GM21576 (cell line): ENCODE measurements at regions not wholly inside any gene's neighbourhood (a gene's known extent, or its start where the extent isn't known, plus 50 kb on each side); places are given as distances from the start of the nearest gene placed in this dataset.

ENCODE experiments used
- ATAC-seq: cut with Tn5 transposase; IDR thresholded peaks from one replicate; pipeline ENCODE4 v1.9.1; 2021; ENCODE audit warnings: mild to moderate bottlenecking, moderate library complexity; ENCODE audit not compliant: unreplicated experiment

DNA sequence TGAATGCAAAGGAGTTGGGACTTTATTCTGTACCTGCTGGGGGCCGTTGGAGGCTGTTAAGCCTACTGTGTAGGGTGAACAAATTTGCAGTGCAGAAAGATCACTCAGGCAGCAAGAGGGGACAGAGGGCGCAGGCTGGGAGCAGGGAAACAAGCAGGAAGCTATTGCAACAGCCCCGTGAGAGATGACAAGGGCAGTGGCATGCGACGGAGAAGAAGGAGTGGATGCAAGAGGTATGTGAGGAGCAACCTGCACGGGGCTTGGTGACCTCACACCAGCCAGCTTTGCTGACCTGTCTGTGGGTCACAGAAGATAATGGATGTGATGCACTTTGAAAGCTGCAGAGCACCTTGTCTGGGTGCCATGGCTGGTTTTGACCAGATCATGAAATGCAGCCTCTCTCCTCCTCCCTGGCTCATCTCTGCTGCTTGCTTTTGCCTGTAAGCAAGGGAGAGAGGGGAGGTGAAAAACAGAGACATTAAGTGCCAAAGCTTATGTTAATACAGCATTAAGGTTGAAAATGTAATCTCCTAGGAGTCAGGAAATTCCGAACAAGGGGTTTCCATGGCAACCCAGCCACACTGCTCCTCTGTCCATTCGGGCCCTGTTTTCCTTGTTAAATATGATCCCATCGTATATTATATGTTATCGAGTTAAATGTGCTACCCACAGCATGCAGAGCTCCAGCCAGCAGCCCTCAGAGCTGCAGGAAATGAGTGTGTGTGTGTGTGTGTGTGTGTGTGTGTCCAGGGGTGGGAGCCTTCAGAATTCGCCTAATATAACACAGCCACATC, 314.3 kb upstream of the ZMIZ1 start:
- no peak for ATAC-seq

DNA sequence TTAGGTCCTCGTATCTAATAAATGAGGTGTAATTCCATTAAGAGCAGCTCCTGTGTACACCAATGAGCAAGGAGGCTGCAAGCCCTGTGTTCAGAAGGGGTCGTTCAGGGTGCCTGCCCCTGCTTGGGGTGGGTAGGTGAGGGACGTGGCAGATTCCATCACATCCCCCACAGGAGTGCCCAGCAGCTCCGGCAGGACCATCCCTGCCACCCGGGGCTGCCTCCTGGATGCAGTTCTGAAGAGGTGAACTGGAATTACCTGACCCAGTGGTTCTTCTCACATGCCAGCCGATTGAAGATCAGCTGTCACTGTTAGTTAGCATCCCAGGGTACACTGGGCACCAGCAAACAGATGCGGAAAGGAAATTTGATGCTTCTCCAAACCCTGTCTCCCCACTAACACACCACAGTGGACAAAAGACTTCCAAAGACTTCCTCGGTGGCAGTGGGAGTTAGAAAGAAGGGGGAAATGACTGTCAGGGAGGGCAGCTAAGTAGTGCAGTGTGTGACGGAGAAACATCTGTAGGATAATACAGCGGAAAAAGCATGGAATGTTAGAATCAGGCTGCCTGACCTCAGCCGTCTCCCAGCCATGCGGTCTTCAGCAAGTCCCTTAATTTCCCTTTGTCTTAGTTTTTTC, 313.6 kb upstream of the ZMIZ1 start:
- no peak for ATAC-seq

DNA sequence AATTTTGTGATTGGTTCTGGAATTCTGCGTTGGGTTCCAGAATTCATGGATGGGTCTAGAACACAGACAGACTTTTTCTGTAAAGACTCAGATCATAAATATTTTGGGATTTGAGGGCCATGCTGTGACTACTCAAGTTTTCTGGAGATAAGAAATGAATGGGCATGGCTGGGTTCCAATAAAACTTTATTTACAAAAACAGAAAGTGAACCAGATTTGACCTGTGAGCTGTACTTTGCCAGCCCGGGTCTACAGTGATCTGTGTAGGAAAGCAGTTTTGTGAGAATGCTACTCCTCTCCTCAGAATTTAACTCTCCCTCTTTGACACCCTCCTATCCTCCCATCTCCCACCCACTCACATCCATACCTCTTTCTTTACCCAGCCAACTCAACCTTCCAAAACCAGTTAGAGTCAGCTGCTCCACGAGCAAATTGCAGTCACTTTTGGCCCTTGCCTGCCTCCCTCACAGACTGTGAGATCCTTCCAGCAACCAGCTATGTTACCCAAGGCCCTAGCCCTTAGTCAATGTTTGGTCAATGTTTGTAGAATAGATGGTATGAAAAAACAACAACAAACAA, 312.8 kb upstream of the ZMIZ1 start:
- ATAC-seq, result no peak

DNA sequence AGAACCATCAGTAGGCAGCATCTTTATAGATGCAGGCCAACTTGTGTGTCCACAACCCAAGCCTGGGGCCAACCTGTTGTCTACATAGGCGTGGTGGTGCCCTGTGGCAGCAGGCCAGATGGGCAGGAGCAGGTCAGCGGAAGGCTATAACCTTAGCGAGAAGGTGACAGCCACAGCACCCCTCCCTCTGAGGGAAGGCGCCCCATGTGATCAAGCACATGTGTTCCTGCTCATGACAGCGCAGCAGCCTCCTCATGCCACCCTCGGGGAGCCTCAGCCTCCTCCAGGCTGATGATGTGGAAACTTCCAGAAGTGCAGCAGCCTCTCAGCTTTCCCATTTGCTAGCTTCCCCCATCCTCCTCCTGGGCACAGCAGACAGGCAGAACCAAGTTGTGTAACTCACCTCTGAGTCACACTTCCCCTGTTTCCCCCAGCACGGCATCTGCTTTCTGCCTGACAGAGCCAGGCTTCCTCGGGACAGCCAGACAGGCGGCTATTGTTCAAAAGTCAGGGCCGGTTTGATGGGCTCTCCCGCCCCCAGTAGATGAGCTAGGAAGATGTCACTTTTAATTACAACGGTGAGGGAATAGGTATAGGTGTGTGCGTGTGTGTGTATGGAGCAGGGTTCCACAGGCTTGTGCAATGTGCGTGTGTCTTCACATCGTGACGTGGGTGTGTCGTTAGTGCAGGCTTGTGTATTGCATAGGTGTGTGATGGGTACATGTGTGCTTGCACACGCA, 312.0 kb upstream of the ZMIZ1 start:
- ATAC-seq, result no peak

DNA sequence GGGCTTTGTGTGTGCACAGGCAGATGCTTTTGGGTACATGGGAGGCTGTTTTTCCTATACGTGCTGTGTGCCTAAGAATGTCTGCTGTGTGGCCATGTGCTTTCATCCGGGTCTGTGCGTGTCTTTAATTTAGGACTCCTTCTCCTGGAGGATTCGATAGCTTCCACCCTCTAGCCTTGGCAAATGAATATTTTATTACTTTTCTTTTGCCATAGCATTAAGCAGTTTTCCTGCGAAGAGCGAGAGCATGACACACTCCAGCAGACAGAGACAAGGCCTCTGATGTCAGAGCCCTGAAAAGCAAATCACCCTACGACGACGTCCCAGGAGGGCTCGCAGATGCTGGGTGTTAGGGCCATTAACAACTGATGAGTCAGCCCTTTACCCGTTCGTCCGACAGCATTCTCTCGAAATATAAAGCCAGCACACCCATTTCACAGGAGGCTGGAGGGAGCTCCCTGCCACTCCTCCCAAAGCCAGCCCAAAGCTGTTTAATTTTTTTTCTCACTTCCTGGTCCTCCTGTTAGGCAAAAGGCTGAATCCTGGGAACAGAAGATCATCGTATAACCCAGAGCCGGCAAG, 311.3 kb upstream of the ZMIZ1 start:
- ATAC-seq, result no peak

DNA sequence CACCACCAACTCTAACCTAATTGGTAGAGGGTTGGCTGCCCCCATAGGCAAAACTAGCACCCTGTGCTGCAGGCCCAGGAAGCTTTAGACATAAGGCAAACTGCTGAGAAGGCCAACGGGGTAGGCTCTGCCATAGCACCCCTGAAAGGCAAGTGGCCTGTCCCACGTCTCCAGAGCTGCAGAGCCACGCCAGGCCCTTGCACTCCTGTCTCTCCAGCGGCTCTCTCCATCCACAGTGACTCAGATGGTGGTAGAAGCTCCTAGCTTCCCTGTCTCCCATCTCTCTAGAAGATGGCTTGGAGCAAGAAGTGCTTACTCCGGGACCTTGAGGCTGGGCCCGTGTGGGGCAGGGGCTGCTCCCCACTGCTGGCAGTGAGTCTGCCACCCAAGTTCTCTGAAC, 310.6 kb upstream of the ZMIZ1 start:
- ATAC-seq, result no peak

DNA sequence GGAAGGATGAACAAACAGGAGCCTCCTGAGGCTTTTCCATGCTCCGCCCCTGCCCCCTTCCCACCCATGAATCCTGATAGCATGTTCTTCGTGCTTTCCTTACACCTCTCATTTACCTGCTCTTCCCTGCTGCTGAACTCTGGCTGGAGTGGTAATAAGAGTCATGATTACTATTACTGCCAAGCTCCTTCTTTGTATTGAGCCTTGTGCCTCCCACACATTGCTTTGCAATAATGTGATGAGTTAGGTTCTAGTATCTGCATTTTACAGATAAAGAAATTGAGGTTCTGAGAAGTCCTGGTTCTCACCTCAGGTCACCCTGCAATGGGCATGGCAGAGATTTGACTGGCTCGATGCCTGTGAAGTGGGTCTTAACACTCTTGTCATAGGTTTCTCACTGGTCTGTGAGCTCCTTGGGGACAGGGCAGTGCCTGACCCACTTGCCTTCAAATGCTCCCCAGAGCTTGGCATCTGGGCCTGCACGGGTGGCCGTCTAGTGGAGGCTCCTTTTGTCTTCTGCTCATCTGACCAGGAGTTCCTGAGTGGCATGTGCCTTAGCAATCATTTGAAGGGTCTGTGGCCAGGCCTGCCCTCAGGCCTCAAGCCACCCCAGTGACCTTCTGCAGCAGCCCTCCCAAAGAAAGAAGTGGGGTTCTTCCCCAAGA, 309.2 kb upstream of the ZMIZ1 start:
- ATAC-seq, result no peak

DNA sequence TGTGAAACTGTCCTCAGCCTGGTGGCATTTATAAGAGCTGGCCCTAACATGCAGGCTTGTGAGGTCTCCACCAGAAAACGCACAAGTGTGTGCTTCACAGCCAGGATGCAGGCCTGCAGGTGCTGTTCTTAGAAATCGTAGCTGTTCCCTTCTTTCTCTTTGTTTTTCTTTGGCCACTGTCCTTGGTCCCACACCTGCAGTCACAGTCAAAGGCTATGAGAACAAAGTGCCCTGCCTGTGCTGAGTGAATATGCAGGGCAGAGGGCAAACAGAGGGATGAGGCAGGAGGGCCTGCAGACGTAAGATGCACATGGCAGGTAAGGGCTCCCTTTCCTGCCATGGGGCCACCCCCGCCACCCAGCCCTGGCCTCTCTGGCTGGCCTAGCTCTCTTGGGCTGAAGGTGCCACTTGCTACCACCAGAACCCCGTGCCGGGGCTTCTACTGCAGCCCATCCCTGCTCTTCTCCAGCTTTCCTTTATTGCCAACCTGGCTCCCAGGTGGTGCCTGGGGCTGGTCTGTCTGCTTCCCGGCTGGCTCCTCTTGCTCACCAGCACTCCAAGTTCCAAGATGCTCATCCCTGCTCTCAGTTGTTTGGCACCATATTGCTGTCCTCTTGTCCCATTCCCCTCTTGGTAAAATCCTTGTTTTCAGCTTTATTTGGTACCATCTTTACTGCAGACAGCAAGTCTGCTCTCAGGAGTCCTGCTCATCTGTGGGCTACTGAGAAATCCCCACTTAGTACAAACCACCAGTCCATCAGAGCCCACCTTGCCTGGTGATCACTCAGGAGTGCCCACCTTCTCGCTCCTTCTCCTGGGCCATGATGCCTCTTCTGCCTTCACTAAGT, 308.1 kb upstream of the ZMIZ1 start:
- no peak for ATAC-seq

DNA sequence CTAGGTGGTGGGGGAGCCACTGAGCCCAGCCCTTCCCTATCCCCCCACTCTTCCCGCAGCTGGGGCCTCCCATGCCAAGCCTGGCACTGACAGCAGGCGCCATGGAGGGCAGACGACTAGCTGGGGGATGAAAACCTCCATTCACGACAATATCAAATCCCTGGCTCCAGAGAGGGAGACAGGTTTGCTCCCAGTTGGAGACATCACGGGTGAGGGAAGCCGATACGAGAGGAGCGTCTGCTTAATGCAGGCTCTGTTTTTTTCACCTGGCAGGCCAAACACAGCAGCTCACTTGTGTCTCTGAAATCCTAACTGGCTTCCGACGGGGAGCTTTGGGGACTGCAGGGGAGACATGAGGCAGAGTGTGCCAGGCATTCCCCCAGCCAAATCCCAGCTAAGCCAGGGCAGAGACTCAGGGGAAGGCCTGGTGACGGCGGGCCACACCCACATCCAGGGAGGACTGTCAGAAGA, 307.4 kb upstream of the ZMIZ1 start:
- ATAC-seq, result no peak

DNA sequence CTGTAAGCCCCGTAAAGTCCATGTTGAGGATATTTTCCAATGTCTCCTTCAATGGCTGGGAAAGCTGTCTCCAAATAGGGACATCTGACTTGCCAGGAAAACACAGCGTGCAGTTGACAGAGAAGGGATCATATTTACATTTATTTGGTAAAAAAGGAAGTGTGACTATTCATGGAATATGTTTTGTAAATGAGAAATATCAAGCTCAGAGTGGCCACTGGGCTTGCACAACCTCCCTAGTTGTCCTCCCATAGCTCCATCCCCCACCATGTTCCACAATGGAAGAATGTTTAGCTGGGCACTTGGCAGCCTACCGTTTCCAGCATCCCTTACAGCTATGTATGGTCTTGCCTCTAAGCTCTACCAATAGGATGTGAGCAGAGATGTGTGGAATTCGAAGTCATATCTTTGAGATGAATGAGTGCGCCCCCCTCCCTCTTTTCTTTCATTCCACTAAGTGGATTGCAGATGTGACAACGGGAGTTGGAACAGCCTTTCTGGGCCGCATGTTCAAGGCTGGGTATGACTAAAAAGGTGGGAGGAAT, 306.6 kb upstream of the ZMIZ1 start:
- ATAC-seq, result no peak

DNA sequence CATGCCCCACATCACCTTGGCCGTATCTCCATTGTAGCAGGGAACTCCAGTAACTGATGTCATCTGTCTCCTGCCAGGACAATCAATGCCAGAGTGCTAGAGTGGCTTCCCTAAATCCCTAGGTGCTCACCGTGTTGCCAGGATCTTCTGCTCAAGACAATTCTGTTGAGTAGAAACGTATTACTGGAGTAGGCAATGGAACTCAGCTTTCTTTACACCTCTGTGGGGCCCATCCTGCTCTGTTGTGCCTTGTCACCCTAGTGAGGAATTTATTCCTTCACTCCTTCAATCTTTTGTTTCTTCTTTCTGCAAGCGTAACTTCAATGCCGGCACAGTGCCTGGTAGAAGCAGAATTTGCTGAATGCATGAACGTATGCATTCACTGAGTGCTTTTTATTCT, 305.5 kb upstream of the ZMIZ1 start:
- ATAC-seq, result no peak

DNA sequence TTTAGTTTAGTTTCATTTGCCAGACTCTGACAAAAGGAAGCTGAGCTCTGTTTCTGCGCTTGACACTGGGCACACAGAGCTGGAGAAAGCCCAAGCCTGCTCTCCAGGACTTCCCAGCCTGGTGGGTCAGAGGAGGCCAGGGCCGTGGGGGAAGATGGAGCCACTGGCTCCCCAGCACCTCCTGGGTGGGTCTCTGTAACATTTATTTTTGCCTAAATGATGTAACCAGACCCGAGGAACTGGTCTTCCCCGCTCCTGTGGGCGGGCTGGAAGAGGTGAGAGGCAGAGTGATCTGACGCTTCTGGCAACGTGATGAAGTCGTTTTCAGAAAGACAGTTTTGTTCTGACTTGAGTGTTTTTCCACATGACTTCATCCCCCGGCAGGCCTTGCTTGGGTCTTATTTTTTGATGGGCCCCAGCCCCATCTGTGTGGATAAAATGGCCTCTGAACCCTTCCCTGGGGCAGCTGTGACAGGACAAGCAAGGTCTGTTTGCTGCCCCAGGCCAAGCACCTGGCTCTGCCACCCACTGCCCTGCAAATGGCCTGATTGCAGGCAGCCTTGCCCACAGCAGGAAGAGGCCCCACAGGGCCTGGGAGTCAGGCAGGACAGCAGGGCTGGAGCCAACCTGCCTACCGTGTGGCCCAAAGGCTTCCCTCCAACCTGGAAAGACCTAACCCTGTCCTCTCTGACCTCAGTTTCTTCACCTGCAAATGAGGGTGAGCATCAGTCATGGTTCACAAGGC, 304.9 kb upstream of the ZMIZ1 start:
- no peak for ATAC-seq

DNA sequence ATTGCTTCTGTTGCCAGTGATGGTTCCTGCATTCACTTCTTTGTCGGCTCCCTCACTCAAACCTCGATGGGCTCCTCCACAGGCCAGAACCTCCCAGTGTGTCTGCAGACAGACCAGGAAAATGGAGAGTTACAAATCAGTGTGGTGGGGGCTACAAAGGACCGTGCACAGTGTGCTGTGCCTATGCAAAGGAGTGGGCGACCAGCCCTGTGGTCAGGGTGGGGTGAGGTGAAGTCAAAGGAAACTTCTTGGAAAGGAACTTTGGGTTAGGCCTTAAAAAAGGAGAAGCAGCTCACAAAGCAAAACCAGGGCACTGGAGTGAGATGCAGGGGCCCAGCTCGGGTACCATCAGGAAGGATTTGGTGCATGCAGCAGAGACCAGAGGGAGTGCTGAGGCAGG, 304.3 kb upstream of the ZMIZ1 start:
- ATAC-seq, result no peak

DNA sequence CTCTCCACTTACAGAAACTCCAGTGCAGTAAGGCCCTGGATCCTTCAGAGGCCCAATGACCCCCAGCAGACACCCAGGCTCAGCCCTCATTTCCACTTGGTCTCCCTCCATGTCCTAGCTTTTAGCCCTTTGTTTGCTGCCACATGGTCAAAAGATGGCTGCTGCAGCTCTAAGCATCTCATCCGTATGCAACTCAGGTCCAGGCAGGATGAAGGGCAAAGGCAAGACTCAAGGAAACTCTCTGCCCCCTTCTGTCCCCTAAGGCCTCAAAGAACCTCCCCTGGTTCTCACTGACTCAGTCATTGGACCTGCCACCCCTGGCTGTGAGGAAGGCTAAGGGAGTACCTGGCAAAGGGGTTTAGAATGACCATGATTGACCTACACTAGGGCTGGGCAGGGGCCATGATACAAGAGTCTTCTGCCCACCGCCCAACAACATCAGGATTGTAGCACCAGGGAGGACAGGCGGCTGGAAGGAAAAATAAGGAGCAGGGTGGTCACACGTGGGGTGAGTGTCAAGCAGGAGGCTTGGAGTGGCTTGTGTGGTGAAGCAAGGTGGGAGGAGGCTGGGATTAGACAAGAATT, 303.8 kb upstream of the ZMIZ1 start:
- ATAC-seq, result no peak

DNA sequence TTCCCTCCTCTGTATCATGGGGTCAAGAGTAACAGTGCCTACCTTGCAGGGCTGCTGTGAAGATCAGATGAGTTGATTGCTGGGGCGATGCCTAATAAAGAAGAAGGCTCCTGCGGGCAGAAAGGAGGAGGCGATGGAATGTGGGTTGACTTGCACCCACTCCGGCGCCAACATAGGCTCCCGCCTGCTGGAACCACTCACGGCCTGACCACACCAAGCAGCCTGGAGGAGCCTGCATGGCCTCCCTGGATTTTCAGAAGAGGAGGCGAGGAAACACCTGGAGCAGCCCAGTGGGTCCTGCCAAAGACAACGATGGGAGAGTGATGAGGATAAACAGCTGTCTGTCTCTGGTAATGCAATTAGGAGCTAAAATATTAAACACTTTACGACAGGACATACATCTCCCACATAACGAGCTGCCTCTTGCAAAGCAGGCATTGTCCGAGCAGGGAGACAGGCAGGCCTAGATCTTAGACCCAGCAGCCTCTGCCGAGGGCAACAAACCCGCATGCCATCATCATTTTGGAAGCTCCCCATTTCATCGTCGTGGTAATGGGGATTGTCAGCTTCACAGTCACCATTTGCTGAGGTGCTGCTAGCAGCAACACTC, 302.9 kb upstream of the ZMIZ1 start:
- ATAC-seq, result no peak

DNA sequence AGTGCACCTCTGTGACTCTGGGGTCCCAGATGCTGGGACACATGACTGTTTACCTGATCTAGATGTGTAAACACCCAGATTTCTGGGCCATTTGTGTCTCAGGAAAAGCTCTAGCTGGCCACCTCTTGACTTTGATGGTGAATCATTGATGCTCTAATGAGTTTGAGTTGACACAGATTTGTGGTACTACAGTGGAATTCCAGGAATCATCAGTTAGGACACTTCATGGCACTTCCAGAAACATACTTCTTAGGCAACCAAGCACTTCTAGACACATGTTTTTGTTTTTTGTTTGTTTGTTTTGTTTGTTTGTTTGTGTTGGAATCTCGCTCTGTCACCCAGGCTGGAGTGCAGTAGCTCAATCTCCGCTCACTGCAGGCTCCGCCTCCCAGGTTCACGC, 302.2 kb upstream of the ZMIZ1 start:
- ATAC-seq, result no peak

DNA sequence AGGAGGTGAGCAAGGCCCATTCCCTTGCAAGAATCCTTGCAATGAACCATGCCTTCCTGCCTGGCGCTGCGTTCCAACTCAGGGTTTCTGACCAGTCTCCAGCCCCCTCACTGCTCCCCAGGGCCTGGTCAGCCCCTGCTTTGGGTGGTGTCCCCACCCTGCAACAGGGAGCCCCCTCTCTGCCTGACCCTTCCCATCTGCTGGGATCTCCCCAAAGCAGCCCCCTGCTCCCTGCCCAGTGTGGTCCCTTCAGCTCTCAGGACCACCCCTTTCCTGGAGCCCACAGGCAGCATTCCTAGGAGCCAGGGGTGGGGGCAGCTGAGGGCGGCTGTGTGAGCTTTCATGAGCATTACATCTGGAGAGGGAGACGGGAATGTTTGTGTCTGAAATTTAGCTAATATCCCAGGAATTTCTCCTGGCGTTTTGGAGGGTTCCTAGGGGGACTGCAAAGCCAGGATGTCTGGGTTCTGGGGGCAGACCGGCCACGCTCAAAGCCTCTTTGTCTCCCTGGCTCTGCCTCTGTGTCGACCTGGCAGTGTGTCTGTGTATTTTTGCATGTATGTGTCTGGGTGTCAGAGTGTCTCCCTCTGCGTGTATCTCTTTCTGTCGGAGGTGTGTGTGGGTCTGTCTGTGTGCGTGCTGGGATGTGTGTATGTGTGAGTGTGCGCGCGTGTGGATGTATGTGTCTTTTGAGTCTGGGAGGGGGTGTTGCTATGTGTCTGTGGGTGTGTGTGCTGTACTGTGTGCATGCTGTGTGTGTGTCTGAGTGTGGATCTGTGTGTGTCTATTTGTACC, 300.5 kb upstream of the ZMIZ1 start:
- ATAC-seq, result no peak
